Epithelial cell of proximal tubule (primary cell): ENCODE measurements at regions not wholly inside any gene's neighbourhood (a gene's known extent, or its start where the extent isn't known, plus 50 kb on each side); places are given as distances from the start of the nearest gene placed in this dataset.

Source experiments
- DNase-seq: peaks from one replicate; pipeline ENCODE4 v3.0.0-alpha.2; 2011; ENCODE audit warnings: low read depth
- H3K4me3 ChIP-seq: 2 replicates; pipeline ENCODE4 v1.5.1; 2011; ENCODE audit warnings: low read depth, mild to moderate bottlenecking, low read length
- CTCF ChIP-seq: conservative IDR thresholded peaks from 2 replicates; pipeline ENCODE4 v1.5.1; 2012; ENCODE audit warnings: low read depth, mild to moderate bottlenecking, low read length

- TF ChIP-seq CTCF, result no peak
- DNase-seq, result no peak
- no peak overlapping the region for H3K4me3 ChIP-seq
Observed at GRCh38 chr4:72216539-72217277, 184.9 kb downstream of the NPFFR2 start.

DNA sequence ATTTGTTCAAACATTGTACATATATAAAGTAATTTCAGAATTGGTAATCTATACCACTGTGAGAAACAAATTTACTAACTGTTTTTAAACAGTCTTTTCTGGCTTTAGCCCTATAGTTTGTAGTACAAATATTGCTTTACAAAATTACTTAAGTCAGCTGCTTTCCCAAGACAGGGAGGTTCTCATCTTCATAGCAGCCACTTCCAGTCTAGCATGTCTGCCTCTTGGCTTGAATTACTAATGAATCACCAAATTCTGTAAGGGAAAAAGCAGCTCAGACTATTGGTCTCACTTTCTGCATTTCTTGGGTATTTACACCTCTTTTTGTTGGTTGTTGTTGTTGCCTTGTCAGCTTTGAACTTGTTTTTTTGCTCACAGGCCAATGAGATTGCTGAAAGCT, 187.2 kb downstream of the NPFFR2 start:
- no peak overlapping the region for H3K4me3 ChIP-seq
- TF ChIP-seq CTCF, result no peak
- DNase-seq, result no peak
